ENCODE measurements at regions not wholly inside any gene's neighbourhood (a gene's known extent, or its start where the extent isn't known, plus 50 kb on each side); places are given as distances from the start of the nearest gene placed in this dataset.

GRCh38 chr2:220876080-220876824 lies 695.9 kb downstream of the EPHA4 start:
- intact Hi-C loops (cut with DNase I, micrococcal nuclease) = no loop called here
- ATAC-seq = no peak

GRCh38 chr2:220877491-220877890 lies 694.6 kb downstream of the EPHA4 start:
- DNase-seq (no peak), ATAC-seq (no peak)
- intact Hi-C loops (cut with DNase I, micrococcal nuclease) = no loop called here

More at GRCh38 chr2:220876080-220876824, 695.9 kb downstream of the EPHA4 start:
- no peak for DNase-seq

DNA sequence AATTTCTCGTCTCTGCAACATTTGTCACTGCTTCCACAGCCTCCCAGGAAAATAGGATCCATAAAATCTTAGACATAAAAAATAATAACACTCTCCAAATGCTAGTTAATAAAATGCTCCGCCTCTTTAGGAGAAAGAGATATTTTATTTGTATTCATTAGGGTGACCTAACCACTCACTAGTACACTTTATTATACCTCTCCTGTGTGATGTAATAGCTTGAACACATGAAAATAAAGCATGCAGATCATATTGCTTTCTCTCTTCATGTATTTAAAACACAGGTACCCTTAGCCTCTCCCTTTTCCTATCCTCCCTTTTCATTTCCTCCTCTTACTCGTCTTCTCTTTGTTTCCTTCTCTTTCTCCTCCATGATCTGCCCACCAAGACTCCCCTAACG lies 694.2 kb downstream of the EPHA4 start:
- DNase-seq = no peak

DNA sequence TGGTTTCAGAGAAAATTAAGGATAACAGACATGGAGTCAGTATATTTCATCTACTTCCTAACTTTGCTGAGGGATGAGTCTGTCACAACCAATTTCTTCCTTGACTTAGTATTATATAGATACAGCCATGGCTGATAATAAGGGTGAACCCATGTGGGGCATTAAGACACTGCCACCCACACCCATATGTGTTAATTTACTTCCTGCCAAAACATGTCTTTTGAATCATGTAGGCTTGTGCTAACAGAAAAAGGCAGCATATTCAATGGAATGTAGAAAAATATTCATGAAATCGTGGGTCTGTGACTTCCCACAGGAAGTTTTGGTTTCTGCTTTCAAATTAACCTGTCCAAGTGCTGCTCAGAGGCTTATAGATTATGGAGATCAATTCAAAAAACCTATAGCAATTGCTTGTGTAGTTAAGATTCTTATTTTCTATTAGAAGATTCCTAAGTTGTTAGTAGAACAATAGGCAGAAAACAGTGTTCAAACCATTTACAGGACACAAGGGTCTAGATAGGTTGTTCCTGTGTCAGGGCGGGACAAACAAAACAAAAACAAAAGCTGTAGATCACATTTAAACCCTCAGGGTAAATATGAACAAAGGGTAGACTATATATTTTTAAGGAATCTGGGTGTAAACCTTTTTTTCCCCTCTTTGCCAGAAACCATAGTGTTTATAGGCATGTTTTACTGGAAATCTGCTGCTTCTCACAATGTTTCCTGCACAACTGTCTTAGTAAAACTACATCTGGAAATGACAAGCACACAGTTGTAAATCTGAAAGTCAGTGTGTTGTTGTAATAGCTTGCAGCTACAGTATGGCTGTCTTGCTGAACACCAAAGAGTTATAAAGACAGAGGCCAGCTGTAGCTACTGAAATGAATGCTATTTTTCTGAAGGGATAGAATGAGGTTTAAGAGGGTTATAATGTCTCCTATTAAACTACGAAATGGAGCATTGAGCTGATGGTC lies 691.2 kb downstream of the EPHA4 start:
- DNase-seq (no peak), ATAC-seq (no peak)
- intact Hi-C loops (cut with DNase I, micrococcal nuclease) = no loop called here

More for the DNA sequence above, 694.2 kb downstream of the EPHA4 start:
- intact Hi-C loops (cut with DNase I, micrococcal nuclease) = no loop called here
- ATAC-seq = no peak

DNA sequence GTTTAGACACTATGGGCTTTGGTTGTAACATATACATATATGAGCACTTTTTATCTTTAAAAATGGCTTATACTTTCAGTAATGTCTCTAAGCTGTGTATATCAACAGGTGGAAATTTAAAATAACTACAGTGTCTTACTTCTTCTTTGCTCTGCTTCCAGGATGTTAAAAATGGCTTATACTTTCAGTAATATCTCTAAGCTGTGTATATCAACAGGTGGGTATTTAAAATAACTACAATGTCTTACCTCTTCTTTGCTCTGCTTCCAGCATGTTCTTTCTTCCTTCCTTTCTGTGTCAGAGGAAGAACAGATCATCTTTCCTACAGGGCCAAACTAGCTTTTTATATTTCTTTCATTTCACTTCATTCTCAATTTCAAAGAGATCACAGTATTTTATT lies 689.6 kb downstream of the EPHA4 start:
- DNase-seq (no peak), ATAC-seq (no peak)
- intact Hi-C loops (cut with DNase I, micrococcal nuclease) = no loop called here

GRCh38 chr2:220885593-220885992 lies 686.5 kb downstream of the EPHA4 start:
- ATAC-seq = no peak
- intact Hi-C loops (cut with DNase I, micrococcal nuclease) = no loop called here
- DNase-seq = no peak

DNA sequence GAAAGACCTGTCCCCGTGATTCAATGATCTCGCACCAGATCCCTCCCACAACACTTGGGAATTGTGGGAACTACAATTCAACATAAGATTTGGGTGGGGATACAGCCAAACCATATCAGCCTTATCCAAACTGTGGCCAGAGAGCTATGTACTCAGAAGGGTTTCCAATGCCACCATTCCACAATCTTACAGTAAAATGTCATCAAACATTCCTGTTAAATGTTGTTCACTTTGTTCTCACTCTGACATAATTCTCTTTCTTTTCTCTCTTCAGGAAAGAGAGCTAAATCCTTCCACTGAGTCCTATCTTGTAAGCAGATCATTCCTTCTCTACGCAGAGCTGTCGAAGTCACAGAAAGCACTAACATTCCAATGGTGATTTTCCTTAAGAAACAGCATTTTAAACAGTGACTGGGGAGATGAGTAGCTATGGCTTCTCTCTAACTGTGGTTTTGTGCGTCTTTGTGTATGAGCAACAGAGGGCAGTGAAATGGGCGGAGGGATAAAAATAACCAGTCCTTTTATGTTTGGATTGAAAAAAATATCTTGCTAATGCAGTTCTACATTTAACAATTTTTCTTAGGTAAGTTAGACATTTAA lies 684.7 kb downstream of the EPHA4 start:
- no peak for ATAC-seq
- DNase-seq = no peak
- intact Hi-C loops (cut with DNase I, micrococcal nuclease) = no loop called here

GRCh38 chr2:220887876-220888275 lies 684.2 kb downstream of the EPHA4 start:
- intact Hi-C loops (cut with DNase I, micrococcal nuclease) = no loop called here
- ATAC-seq (no peak), DNase-seq (no peak)

- intact Hi-C loops (cut with DNase I, micrococcal nuclease) = no loop called here
- ATAC-seq = no peak
- DNase-seq = no peak
Observed at GRCh38 chr2:220890931-220891330, 681.2 kb downstream of the EPHA4 start.

DNA sequence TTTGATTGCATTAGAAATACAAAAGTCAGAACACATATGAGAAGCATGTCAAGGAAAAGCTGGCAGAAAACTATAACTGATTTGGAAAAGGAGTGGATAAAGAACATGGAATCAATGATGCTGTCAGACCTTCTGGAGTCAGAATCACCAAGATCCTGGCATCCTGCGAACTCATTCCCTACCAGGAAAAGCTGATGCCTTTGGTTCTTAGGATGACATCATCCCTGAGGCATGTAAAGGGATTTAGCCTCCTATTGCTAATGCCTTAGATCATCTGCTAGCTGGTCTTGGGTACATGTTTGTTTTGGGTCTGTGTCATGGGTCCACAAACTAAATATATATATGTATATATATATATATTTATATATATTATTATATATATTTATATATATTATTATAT lies 680.7 kb downstream of the EPHA4 start:
- ATAC-seq = no peak
- DNase-seq = no peak
- intact Hi-C loops (cut with DNase I, micrococcal nuclease) = no loop called here

DNA sequence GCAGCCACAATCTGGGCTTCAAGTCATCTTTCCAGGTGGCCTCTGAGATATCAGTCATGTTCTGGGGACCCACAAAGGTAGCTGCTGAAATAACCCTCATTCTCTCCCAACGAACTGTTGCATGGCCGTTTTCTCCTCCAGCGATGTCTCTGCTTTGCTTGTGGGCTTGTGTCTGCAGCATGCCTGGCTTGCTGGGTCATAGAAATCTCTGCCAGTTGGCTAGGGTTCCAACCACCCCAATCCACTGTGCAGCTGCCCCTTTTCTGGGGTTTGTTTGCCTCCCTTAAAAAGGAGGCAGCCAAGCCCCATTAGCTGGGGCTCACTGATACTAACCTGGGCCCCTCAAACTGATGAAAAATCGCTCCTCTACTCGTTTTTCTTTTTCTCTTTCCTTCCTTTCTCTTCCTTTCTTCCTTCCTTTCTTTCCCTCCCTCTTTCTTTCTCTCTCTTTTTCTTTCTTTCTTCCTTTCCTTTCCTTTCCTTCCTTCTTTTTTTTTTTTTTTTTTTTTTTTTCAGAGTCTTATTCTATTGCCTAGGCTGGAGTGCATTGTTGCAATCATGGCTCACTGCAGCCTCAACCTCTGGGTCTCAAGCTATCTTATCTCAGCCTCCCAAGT lies 680.0 kb downstream of the EPHA4 start:
- no peak for DNase-seq
- no peak for ATAC-seq
- intact Hi-C loops (cut with DNase I, micrococcal nuclease) = no loop called here

DNA sequence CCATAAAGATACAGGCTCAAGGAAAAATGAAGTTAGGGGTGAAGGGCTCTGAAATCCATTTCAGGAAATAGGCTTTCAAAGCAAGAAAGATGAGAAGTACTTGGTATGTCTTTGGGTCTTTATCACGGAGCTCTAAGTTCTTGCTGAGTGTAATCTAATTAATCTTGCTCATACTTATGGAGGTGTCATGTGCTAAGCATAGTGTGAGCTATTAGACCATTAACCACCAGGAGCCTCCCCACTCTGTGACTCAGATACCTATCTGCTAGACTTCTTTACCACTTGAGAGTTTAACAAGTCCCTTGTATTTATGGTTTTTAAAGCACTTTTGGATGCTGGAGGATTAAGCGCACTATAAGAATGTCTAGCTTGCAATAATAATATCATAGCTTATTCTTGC lies 678.7 kb downstream of the EPHA4 start:
- intact Hi-C loops (cut with DNase I, micrococcal nuclease) = no loop called here
- no peak for DNase-seq
- ATAC-seq = no peak

- ATAC-seq = no peak
- no peak for DNase-seq
- intact Hi-C loops (cut with DNase I, micrococcal nuclease) = no loop called here
Observed at GRCh38 chr2:220894069-220894468, 678.0 kb downstream of the EPHA4 start.

GRCh38 chr2:220899492-220899891 lies 672.6 kb downstream of the EPHA4 start:
- no peak for ATAC-seq
- no peak for DNase-seq
- intact Hi-C loops (cut with DNase I, micrococcal nuclease) = no loop called here

GRCh38 chr2:220904015-220904414 lies 668.1 kb downstream of the EPHA4 start:
- DNase-seq = no peak
- no peak for ATAC-seq
- intact Hi-C loops (cut with DNase I, micrococcal nuclease) = no loop called here

DNA sequence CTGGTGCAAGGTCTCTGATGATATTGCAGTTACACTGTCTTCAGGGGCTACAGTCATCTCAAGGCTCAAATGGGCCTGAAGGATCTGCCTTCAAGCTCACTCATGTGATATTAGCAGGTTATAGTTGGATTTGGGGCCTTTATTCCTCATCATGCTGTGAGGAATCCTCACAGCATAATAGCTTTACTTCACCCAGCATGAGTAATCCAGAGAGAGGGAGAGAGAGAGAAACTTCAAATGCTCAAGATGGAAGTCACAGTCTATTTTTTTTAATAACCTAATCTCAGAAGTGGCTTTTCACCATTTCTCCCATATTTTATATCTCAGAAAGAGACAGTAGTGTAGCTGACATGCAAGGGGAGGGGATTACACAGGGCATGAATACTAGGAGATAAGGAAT lies 658.7 kb downstream of the EPHA4 start:
- no peak for DNase-seq
- no peak for ATAC-seq
- intact Hi-C loops (cut with DNase I, micrococcal nuclease) = no loop called here

DNA sequence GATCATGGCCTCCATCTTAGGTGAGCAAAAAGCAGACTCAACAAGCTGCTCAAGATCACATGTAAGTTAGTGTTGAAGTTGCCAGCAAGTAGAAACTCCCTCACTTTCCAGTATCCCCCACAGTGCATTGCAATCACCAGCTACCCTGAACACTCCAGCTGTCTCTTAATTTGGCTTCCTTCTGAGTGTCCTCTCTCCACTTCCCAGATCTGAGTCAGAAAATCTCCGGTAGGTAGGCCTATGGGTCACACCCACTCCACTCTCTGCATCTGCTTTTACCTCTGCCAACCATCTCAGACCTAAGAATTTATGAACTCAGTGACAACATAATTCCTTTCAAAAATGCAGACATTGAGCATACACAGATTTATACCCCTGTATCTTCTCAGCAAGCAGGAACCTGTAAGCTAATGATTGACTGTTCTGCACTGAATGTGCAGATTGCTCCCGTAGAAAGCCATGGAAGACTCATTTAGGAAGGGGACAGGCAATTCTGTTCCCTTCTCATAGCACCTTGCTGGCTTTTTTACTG lies 656.9 kb downstream of the EPHA4 start:
- ATAC-seq (no peak), DNase-seq (no peak)
- intact Hi-C loops (cut with DNase I, micrococcal nuclease) = no loop called here

DNA sequence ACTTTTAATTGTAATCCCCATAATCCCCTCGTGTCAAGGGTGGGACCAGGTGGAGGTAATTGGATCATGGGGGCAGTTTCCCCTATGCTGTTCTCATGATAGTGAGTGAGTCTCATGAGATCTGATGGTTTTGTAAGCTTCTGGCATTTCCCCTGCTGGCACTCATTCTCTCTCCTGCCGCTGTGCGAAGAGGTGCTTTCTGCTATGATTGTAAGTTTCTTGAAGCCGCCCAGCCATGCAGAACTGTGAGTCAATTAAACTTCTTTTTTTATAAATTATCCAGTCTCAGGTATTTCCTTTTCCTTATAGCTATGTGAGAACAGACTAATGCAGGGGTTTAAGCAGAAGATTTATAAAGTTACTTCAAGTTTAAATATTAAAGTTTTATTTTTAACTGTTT lies 655.2 kb downstream of the EPHA4 start:
- no peak for DNase-seq
- no peak for ATAC-seq
- intact Hi-C loops (cut with DNase I, micrococcal nuclease) = no loop called here
